ENCODE measurements at regions not wholly inside any gene's neighbourhood (a gene's known extent, or its start where the extent isn't known, plus 50 kb on each side); places are given as distances from the start of the nearest gene placed in this dataset.
A peak's percentile ranks its signal among the peaks of the same experiment; 100 is the strongest.

DNA sequence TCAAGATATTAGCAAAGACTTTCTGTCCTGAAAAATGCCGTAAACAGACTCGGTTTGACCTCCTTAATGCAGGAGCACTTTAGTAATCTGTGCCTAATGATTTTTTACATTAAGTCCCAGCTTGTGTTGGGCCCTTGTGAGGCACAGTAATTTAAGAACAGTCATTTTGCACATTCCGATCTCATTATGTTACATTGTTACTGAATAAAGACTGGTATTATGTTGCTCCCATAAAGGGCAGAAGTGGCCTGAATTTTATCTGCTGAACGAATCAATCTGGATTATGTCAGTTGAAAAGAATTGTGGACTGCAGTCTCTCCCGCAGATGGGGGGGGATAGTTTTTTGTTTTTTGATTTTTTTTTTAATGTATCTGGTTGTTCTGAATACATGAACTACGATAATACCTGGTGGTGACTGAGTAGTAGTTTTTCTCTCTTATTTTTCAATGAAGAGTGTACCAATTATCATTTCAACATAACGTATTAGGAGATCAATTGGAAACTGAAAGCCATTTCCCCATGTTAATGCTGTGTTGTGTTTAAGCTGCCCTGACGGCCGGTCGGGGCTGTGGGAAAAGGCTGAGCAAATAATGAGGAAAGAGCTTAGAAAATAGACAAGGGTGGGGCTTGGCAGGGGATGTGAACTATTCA lies 290.2 kb downstream of the ZNF536 start:
- DNase-seq (ENCODE audit: low read depth), result peak; percentile 64
- no peak for TF ChIP-seq CTCF (conservative IDR thresholded peaks at IDR 0.05; ENCODE audit: low read depth, low read length)
- peak overlapping the region; percentile 13 for H3K4me3 ChIP-seq (ENCODE audit: low read length)

- DNase-seq (ENCODE audit: low read depth), result no peak
- H3K4me3 ChIP-seq (ENCODE audit: low read length), result no peak overlapping the region
- TF ChIP-seq CTCF (conservative IDR thresholded peaks at IDR 0.05; ENCODE audit: low read depth, low read length), result no peak
These were observed 287.5 kb downstream of the ZNF536 start for GRCh38 chr19:30659638-30660037.

DNA sequence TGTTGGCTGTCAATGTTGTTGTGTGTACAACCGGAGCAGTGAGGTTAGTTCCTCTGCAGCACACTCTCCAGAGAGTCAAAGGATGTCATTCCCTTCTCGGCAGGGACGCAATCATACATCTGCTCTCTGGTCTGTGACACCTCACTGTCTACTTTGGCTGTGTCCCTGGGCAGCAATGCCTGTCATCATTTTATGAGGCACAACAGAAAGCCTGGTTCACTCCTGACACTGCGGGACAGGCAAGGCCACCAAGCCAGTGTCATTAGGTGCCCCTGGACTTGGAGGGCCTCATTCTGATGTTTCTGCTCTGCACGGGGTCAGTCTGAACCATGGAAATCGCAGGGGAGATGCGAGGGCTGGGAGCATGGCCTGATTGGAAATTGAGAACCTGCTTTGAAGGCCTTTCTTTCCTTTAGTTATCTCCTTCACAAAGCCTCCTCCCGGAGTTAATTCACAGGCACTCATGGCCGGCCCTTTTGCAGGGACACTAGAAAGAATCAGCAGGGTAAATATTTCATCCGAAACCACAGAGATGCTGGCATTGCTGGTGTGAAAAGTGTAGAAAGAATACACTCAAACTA lies 284.4 kb downstream of the ZNF536 start:
- TF ChIP-seq CTCF (conservative IDR thresholded peaks at IDR 0.05; ENCODE audit: low read depth, low read length), result no peak
- no peak overlapping the region for H3K4me3 ChIP-seq (ENCODE audit: low read length)
- no peak for DNase-seq (ENCODE audit: low read depth)

- TF ChIP-seq CTCF (conservative IDR thresholded peaks at IDR 0.05; ENCODE audit: low read depth, low read length), result no peak
- no peak for DNase-seq (ENCODE audit: low read depth)
- H3K4me3 ChIP-seq (ENCODE audit: low read length), result no peak overlapping the region
These were observed 281.6 kb downstream of the ZNF536 start for GRCh38 chr19:30653646-30654386.

DNA sequence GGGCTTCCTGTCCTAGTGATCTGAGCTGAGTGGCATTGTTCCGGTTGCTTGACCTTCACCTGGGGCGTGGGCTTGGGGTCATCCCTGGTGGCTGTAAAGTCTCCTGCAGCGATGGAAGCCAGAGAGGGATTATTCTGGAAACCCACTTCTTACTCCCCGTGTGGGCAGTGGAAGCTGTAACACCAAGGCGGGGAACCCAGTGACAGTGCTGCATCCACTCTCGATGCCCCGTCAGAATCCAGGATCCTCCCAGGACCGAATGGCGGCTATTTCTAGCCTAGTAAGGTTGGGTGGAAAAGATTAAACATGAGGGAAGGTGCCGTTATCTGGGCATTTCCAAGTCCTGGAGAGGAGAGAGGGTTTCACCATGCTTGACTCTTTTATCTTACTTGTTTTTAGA lies 280.6 kb downstream of the ZNF536 start:
- no peak overlapping the region for H3K4me3 ChIP-seq (ENCODE audit: low read length)
- TF ChIP-seq CTCF (conservative IDR thresholded peaks at IDR 0.05; ENCODE audit: low read depth, low read length), result no peak
- no peak for DNase-seq (ENCODE audit: low read depth)

GRCh38 chr19:30651691-30652090 lies 279.5 kb downstream of the ZNF536 start:
- H3K4me3 ChIP-seq (ENCODE audit: low read length), result no peak overlapping the region
- no peak for TF ChIP-seq CTCF (conservative IDR thresholded peaks at IDR 0.05; ENCODE audit: low read depth, low read length)
- DNase-seq (ENCODE audit: low read depth), result no peak
